PFSK-1 (cell line): ENCODE measurements at regions not wholly inside any gene's neighbourhood (a gene's known extent, or its start where the extent isn't known, plus 50 kb on each side); places are given as distances from the start of the nearest gene placed in this dataset.

Experiments used
- FOXP2 ChIP-seq: optimal IDR thresholded peaks from 2 replicates; pipeline ENCODE3; 2011; ENCODE audit warnings: borderline replicate concordance, control low read depth, inconsistent platforms; ENCODE audit not compliant: insufficient read depth; ENCODE audit errors: extremely low read length, extremely low read depth
- POLR2AphosphoS5 ChIP-seq: IDR thresholded peaks from 2 replicates; pipeline ENCODE4 v1.6.1; 2012; ENCODE audit warnings: low read depth, mild to moderate bottlenecking, control low read depth, low read length, moderate library complexity
- SIN3A ChIP-seq: IDR thresholded peaks from 2 replicates; pipeline ENCODE4 v1.6.1; 2012; ENCODE audit warnings: mild to moderate bottlenecking, low read length, moderate library complexity, borderline replicate concordance; ENCODE audit not compliant: insufficient read depth
- TAF1 ChIP-seq: IDR thresholded peaks from 2 replicates; pipeline ENCODE4 v1.6.1; 2012; ENCODE audit warnings: low read length, control low read depth, borderline replicate concordance; ENCODE audit not compliant: insufficient read depth
- TF ChIP-seq, protein P1 (sequence below), 2 experiments: IDR thresholded peaks; 2 replicates each; pipeline versions ENCODE4 v1.6.1 to v1.8.0; 2011 to 2012; ENCODE audit warnings: low read depth in 2 of 2, low read length in 2 of 2, control low read depth in 1 of 2, inconsistent platforms in 1 of 2, mild to moderate bottlenecking in 1 of 2, moderate library complexity in 1 of 2; ENCODE audit not compliant: insufficient read depth in 1 of 2

DNA sequence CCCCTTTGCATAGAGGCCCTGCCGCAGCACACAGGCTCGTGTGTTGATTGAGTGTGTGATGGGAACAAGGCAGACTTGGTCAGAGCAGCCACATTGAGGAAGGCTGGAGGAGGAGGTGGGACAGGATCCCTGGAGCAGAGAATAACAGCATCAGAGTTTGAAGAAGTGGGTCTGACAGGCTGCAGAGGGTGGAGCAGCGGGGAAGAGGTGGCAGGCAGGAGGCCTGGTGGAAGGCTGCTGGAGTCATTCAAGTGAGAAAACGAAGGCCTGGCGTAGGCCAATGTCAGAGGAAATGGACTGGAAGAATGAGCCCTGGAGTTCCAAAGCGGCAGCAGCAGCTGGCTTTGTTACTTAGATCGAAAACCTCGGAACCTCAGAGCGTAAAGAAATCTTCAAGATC lies 115.0 kb upstream of the GRIK3 start:
- TF ChIP-seq SIN3A (no peak), POLR2AphosphoS5 (no peak), TAF1 (no peak), FOXP2 (no peak)
- TF ChIP-seq, protein P1, sequence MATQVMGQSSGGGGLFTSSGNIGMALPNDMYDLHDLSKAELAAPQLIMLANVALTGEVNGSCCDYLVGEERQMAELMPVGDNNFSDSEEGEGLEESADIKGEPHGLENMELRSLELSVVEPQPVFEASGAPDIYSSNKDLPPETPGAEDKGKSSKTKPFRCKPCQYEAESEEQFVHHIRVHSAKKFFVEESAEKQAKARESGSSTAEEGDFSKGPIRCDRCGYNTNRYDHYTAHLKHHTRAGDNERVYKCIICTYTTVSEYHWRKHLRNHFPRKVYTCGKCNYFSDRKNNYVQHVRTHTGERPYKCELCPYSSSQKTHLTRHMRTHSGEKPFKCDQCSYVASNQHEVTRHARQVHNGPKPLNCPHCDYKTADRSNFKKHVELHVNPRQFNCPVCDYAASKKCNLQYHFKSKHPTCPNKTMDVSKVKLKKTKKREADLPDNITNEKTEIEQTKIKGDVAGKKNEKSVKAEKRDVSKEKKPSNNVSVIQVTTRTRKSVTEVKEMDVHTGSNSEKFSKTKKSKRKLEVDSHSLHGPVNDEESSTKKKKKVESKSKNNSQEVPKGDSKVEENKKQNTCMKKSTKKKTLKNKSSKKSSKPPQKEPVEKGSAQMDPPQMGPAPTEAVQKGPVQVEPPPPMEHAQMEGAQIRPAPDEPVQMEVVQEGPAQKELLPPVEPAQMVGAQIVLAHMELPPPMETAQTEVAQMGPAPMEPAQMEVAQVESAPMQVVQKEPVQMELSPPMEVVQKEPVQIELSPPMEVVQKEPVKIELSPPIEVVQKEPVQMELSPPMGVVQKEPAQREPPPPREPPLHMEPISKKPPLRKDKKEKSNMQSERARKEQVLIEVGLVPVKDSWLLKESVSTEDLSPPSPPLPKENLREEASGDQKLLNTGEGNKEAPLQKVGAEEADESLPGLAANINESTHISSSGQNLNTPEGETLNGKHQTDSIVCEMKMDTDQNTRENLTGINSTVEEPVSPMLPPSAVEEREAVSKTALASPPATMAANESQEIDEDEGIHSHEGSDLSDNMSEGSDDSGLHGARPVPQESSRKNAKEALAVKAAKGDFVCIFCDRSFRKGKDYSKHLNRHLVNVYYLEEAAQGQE (IDR thresholded peaks at IDR 0.05; ENCODE audit: insufficient read depth in 1 of 2, low read depth in 2 of 2, low read length in 2 of 2), result no peak
